C4-2B (cell line): ENCODE measurements at regions not wholly inside any gene's neighbourhood (a gene's known extent, or its start where the extent isn't known, plus 50 kb on each side); places are given as distances from the start of the nearest gene placed in this dataset.

ENCODE experiments used
- H3K27ac ChIP-seq: fragments of 450-650 bp; 2 replicates; pipeline ENCODE4 v1.5.1; 2017
- CTCF ChIP-seq: fragments of 450-650 bp; conservative IDR thresholded peaks from 2 replicates; pipeline ENCODE4 v1.5.1; 2017; ENCODE audit warnings: mild to moderate bottlenecking
- ZFX ChIP-seq: fragments of 450-650 bp; IDR thresholded peaks from 2 replicates; pipeline ENCODE4 v1.6.1; 2017

GRCh38 chr11:90753546-90753945 is 530.7 kb upstream of the CHORDC1 start:
- no peak for TF ChIP-seq ZFX
- no peak for TF ChIP-seq CTCF
- H3K27ac ChIP-seq, result no peak overlapping the region

GRCh38 chr11:90747057-90747456 is 524.2 kb upstream of the CHORDC1 start:
- H3K27ac ChIP-seq, result no peak overlapping the region
- TF ChIP-seq ZFX (no peak), CTCF (no peak)

DNA sequence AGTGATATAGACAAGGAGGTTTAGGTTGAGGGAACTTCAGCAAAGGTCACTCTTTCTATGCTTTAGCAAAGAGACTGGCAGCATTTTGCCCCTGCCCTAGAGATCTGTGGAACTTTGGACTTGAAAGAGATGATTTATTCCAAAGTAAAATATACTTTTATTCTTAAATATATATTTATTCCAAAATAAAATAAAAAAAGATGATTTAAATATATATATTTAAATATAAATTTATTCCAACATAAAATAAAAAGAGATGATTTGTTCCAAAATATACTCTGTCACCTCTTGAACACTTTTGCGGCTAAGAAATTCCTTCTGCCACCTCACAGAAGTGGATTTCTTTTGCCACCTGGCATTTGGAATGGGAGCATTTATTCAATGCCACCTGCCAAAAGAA is 521.3 kb upstream of the CHORDC1 start:
- no peak for TF ChIP-seq ZFX
- TF ChIP-seq CTCF, result no peak
- no peak overlapping the region for H3K27ac ChIP-seq

DNA sequence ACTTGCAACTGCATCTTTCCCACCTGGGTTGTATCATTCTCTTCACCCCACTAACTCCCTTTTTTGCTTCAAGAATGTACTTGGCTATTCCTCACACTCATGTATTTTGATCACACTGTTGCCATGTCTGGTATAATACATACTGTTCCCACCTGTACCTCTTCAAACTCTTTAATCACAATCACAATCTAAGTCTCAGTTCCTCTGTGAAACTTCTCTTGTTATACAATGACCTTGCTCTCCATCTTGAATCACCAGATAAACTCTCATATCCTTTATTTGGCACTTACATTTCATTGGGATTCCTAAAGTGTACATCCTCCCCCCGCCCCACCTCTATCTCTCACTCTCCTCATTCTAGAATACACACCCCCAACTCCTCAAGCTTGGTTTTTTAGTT is 516.0 kb upstream of the CHORDC1 start:
- no peak overlapping the region for H3K27ac ChIP-seq
- TF ChIP-seq CTCF, result no peak
- no peak for TF ChIP-seq ZFX

DNA sequence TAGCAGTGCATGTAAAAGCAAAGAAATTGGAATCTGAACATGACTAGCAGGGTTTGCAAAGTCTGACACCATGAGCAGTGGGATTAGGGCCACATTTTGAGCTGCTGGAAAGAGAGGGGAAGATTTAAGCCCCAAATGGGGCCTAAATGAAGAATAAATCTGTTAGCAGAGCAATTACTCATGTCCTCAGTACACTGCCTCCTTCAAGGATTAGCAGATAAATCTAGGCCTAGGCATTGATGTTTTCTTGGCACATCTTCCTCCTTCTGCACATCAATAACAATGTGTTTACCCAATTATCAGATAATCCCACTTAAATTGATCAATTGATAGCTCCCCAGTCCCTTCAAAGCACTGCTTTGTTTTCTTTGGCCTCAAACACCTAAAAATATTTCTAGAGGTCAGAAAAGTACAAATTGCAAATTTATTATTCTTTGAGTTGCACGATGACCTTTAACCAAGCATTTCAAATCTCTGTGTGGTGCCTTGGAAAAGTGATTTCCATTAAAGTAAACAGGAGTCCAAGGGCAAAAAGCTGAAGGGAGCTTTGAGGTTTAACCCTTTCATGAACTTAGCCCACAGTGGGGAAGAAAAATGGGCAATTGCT is 514.7 kb upstream of the CHORDC1 start:
- no peak overlapping the region for H3K27ac ChIP-seq
- TF ChIP-seq ZFX, result no peak
- TF ChIP-seq CTCF, result no peak

DNA sequence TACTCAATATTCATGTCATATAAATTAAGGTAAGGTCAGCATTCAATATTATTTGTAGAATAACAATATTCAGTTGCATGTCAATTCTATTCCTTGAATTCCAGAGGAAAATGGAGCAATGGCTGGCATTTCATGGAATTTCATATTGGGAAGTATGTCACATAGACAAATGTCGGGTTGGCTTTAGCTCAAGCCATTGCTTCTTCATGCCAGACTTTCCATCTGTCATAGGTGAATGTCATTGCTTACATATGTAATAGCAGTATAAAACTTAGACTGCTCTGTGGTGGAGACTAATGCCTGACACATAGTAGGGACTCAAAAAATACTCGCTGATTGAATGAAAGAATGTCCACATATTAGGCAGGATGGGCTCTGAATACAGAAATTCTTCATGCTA is 509.6 kb upstream of the CHORDC1 start:
- TF ChIP-seq ZFX (no peak), CTCF (no peak)
- H3K27ac ChIP-seq, result no peak overlapping the region

DNA sequence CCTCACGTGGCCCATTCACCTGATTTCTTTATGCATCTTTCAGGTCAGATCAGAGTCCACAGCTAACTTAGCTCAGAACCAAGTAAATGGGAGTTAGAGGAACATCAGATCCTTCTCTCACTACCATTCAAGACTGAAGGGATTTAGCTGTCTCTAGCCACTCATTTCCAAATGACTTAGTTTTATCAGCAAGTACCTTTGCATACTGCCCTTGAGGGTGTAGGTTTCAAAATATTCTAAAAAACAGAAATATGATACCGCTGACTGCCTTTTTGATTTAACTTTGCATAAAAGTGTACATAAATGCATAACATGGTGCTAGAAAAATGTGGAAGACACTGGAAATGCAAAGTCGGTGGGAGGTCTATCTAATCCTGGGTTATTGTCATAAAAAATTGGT is 500.6 kb upstream of the CHORDC1 start:
- H3K27ac ChIP-seq, result no peak overlapping the region
- no peak for TF ChIP-seq ZFX
- TF ChIP-seq CTCF, result no peak
